D721Med (cell line): ENCODE measurements at regions not wholly inside any gene's neighbourhood (a gene's known extent, or its start where the extent isn't known, plus 50 kb on each side); places are given as distances from the start of the nearest gene placed in this dataset.

Source experiments
- DNase-seq: peaks from one replicate; pipeline ENCODE4 v3.0.0; 2011; ENCODE audit warnings: low spot score; ENCODE audit not compliant: insufficient read length
- FAIRE-seq: peaks from 2 replicates; lab custom pipeline; 2011; peaks lifted over from hg19 to GRCh38; lab: Jason Lieb, UNC
- TF ChIP-seq, protein P1 (sequence below): IDR thresholded peaks from 2 replicates; pipeline ENCODE4 v1.5.1; 2012; ENCODE audit warnings: mild to moderate bottlenecking, control low read depth; ENCODE audit not compliant: insufficient read depth; ENCODE audit errors: missing control alignments

DNA sequence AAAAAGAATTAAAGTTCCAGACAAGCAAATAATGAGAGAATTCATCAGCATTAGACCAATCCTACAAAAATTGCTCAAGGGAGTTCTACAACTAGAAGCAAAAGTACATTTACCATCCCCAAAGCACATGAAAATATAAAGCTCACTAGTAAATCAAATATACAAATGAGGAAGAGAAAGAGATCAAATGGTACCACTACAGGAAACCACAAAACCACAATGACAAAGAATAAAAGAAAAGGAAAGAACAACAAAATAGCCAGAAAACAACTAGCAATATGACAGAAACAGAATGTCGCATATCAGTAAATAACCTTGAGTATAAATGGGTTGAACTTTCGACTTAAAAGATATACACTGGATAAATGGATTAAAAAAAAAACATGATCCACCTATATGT, 739.0 kb downstream of the DTWD2 start:
- TF ChIP-seq, protein P1, sequence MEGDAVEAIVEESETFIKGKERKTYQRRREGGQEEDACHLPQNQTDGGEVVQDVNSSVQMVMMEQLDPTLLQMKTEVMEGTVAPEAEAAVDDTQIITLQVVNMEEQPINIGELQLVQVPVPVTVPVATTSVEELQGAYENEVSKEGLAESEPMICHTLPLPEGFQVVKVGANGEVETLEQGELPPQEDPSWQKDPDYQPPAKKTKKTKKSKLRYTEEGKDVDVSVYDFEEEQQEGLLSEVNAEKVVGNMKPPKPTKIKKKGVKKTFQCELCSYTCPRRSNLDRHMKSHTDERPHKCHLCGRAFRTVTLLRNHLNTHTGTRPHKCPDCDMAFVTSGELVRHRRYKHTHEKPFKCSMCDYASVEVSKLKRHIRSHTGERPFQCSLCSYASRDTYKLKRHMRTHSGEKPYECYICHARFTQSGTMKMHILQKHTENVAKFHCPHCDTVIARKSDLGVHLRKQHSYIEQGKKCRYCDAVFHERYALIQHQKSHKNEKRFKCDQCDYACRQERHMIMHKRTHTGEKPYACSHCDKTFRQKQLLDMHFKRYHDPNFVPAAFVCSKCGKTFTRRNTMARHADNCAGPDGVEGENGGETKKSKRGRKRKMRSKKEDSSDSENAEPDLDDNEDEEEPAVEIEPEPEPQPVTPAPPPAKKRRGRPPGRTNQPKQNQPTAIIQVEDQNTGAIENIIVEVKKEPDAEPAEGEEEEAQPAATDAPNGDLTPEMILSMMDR, result no peak
- DNase-seq, result no peak
- no peak for FAIRE-seq

DNA sequence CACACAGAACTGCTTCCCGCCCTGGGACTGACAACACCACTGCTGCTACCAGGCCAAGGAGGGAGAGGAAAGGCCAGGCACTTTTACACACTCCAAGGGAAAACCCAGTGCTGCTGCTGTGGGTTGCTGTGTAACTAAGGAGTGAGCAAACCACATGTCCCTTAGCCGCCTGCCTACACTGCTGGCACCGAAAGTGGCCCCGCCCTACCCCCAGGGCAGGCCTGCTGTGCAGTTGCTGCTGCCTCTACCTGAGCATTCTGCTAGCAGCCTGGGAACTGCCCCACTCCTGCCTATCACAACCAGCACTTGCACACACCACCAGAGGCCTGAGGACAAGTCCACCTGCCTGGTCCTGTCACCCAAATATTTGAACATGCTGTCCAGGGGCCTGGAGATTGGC, 740.9 kb downstream of the DTWD2 start:
- DNase-seq, result no peak
- no peak for FAIRE-seq
- TF ChIP-seq, protein P1, result no peak

GRCh38 chr5:118243613-118244012, 744.7 kb downstream of the DTWD2 start:
- no peak for FAIRE-seq
- DNase-seq, result no peak

GRCh38 chr5:118243068-118243467, 745.3 kb downstream of the DTWD2 start:
- TF ChIP-seq, protein P1, result no peak
- FAIRE-seq (no peak), DNase-seq (no peak)

More at GRCh38 chr5:118243613-118244012, 744.7 kb downstream of the DTWD2 start:
- TF ChIP-seq, protein P1, result no peak

DNA sequence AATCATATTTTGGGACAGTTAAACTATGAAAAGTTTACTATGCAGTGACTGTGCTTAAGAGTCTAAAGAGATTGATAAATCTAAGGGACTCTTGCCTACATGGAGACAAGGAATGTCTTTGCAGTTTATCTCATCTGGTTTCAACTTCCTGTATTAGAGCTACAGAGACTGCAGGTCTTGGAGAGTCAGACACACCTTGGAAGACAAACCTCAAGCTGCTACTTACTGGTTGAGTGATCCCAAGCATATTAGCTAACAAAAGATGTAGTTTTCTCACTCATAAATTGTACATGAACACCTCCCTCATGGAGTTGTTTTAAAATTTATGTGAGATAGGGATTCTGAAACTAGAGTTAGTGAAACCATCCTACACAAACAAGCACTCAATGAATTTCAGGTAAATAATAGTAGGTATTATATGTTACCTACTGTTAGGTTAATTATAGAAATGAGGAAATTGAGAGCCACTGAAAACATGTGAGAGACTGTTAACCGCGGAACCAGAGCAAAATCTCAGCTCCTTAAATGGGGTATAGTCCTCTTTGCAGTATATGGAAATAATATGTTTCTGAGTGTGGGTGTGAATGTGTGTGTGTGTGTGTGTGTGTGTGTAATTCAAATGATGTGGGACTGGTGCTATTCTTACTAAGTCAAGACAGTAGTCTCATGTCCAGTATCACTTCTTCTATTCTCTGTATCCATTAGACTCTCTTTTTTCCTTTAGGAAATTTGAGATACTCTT, 752.1 kb downstream of the DTWD2 start:
- DNase-seq (no peak), FAIRE-seq (no peak)
- TF ChIP-seq, protein P1, result no peak

- TF ChIP-seq, protein P1, result no peak
- DNase-seq (no peak), FAIRE-seq (no peak)
These were observed 754.7 kb downstream of the DTWD2 start for GRCh38 chr5:118233606-118234005.

- FAIRE-seq (no peak), DNase-seq (no peak)
- TF ChIP-seq, protein P1, result no peak
These were observed 759.9 kb downstream of the DTWD2 start for GRCh38 chr5:118228489-118228888.
